Peyer's patch (tissue), 4 donors: ENCODE measurements at regions not wholly inside any gene's neighbourhood (a gene's known extent, or its start where the extent isn't known, plus 50 kb on each side); places are given as distances from the start of the nearest gene placed in this dataset.

ENCODE experiments used
- DNase-seq, 3 donors: peaks; one replicate each; pipeline ENCODE4 v3.0.0-alpha.2; 2017 to 2019
- H3K27ac ChIP-seq, 4 donors: fragments of 200-600 bp; sonication (generic); one replicate each; pipeline ENCODE4 v1.5.1; 2016 to 2019
- H3K27me3 ChIP-seq, 2 donors: fragments of 200-600 bp; sonication (generic); one replicate each; pipeline ENCODE4 v1.5.1; 2019
- H3K36me3 ChIP-seq, 3 donors: fragments of 200-600 bp; sonication (generic); one replicate each; pipeline ENCODE4 v1.5.1; 2016 to 2019
- H3K4me1 ChIP-seq, 4 donors: fragments of 200-600 bp; sonication (generic); one replicate each; pipeline ENCODE4 v1.5.1; 2016 to 2019
- H3K4me3 ChIP-seq, 4 donors: fragments of 200-600 bp; sonication (generic); 1 replicate in 3 of 4; 2 replicates in 1 of 4; pipeline ENCODE4 v1.5.1; 2016 to 2019; ENCODE audit warnings: mild to moderate bottlenecking in 1 of 4
- H3K9me3 ChIP-seq, 4 donors: fragments of 200-600 bp; sonication (generic); one replicate each; pipeline ENCODE4 v1.5.1; 2016 to 2019; ENCODE audit warnings: mild to moderate bottlenecking in 1 of 4
- CTCF ChIP-seq, 6 experiments: fragments of 450-650 bp in 4 of 6; fragments of 200-600 bp in 2 of 6; sonication (generic) in 1 of 6; IDR thresholded peaks; one replicate each; pipeline ENCODE4 v1.5.1; 2017 to 2019; ENCODE audit warnings: antibody characterized with exemption in 6 of 6, mild to moderate bottlenecking in 3 of 6, moderate library complexity in 1 of 6
- POLR2A ChIP-seq, 2 donors: fragments of 450-650 bp; IDR thresholded peaks; one replicate each; pipeline ENCODE4 v1.5.1; 2017; ENCODE audit warnings: antibody characterized with exemption in 2 of 2, mild to moderate bottlenecking in 2 of 2, moderate library complexity in 2 of 2

DNA sequence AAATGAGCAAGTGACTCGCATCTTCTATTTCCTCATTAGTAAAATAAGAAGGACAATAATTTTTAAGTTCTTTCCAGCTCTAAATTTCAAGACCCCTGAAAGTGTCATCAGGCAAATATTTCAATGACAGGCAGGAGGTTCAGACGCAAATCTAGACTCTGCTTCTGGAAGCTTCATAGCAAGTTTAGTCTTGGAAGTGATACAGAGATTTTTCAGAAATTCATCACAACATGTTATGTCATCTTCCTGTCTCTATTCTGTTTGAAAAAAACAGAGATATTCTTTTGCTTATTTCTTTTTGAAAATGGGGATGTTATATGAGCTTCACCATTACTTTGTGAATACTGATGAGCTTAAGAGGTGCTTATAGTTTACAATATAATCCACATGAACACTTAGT lies 74.0 kb downstream of the C3orf85 start:
- H3K27me3 ChIP-seq = no peaks in the 10 kb centered on the region
- H3K9me3 ChIP-seq = no peaks in the 10 kb centered on the region
- H3K4me1 ChIP-seq = no peaks in the 10 kb centered on the region
- H3K4me3 ChIP-seq = no peak overlapping the region
- TF ChIP-seq POLR2A (IDR thresholded peaks at IDR 0.05) (no peak), CTCF (IDR thresholded peaks at IDR 0.05) (no peak)
- H3K27ac ChIP-seq = no peak overlapping the region
- no peak for DNase-seq
- H3K36me3 ChIP-seq = no peaks in the 10 kb centered on the region

DNA sequence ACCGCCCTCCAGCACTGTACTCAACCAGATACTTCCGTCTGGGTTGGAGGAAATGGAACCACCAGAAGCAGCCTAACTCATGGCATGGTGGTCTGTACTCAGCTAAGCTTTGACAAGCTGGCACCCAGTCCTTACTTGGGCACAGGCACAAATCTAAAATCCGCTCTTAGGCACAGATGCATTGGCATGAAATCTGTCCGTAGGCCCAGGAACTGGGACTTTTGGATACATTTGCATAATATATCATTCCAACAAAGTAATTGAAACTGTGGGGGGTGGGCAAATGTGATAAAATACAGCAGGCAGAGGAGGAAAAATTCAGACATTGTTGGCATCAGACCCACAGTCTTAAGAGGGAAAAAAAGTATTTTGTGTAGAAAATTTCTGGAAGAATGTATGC lies 75.4 kb downstream of the C3orf85 start:
- TF ChIP-seq CTCF (IDR thresholded peaks at IDR 0.05) (no peak), POLR2A (IDR thresholded peaks at IDR 0.05) (no peak)
- no peak overlapping the region for H3K27ac ChIP-seq
- no peaks in the 10 kb centered on the region for H3K4me1 ChIP-seq

DNA sequence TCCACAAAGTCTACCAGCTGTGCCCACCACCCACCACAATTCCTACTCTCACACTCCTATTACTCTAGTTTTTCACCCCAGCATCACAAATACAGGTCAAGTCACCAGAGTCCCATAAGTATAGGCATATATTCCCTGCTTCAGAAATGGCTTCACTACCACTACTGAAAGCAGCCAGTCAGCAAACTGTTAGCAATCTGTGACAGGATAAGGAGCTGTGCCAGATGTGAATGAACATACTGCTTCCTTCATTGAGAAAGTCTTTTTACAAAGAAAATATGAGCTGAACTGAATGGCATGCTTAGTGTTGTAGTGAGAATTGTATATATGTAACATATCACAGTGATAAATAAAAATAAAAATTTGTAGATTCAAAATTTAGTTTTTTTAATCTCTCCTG lies 76.8 kb downstream of the C3orf85 start:
- H3K9me3 ChIP-seq = no peaks in the 10 kb centered on the region
- H3K27me3 ChIP-seq = no peaks in the 10 kb centered on the region
- no peak overlapping the region for H3K4me3 ChIP-seq
- H3K27ac ChIP-seq = no peak overlapping the region
- no peaks in the 10 kb centered on the region for H3K4me1 ChIP-seq
- TF ChIP-seq POLR2A (IDR thresholded peaks at IDR 0.05) = no peak
- TF ChIP-seq CTCF (IDR thresholded peaks at IDR 0.05) = no peak
- H3K36me3 ChIP-seq = no peaks in the 10 kb centered on the region
- no peak for DNase-seq

More for the DNA sequence above, 75.4 kb downstream of the C3orf85 start:
- no peak for DNase-seq
- no peaks in the 10 kb centered on the region for H3K9me3 ChIP-seq
- H3K4me3 ChIP-seq = no peak overlapping the region
- no peaks in the 10 kb centered on the region for H3K36me3 ChIP-seq
- no peaks in the 10 kb centered on the region for H3K27me3 ChIP-seq

GRCh38 chr3:109224333-109224732 lies 87.8 kb downstream of the C3orf85 start:
- H3K4me3 ChIP-seq = no peak overlapping the region
- H3K27ac ChIP-seq = no peak overlapping the region
- H3K36me3 ChIP-seq = no peaks in the 10 kb centered on the region
- no peaks in the 10 kb centered on the region for H3K27me3 ChIP-seq
- peak in 2 of 3 donors; percentile 83 to 85 for DNase-seq
- no peaks in the 10 kb centered on the region for H3K4me1 ChIP-seq
- H3K9me3 ChIP-seq = no peaks in the 10 kb centered on the region
- TF ChIP-seq POLR2A (IDR thresholded peaks at IDR 0.05) = no peak
- TF ChIP-seq CTCF (IDR thresholded peaks at IDR 0.05) = peak in 4 of 6 experiments; percentile 39 to 78 (median 77)

GRCh38 chr3:109225516-109225915 lies 89.0 kb downstream of the C3orf85 start:
- no peaks in the 10 kb centered on the region for H3K27me3 ChIP-seq
- H3K36me3 ChIP-seq = no peaks in the 10 kb centered on the region
- TF ChIP-seq POLR2A (IDR thresholded peaks at IDR 0.05) (no peak), CTCF (IDR thresholded peaks at IDR 0.05) (no peak)
- H3K27ac ChIP-seq = no peak overlapping the region
- H3K4me3 ChIP-seq = no peak overlapping the region
- H3K4me1 ChIP-seq = no peaks in the 10 kb centered on the region
- DNase-seq = no peak
- H3K9me3 ChIP-seq = no peaks in the 10 kb centered on the region
